NCI-H82 treated with DMSO at 0.1 percent for 48 hours (cell line): ENCODE measurements at regions not wholly inside any gene's neighbourhood (a gene's known extent, or its start where the extent isn't known, plus 50 kb on each side); places are given as distances from the start of the nearest gene placed in this dataset.

Experiments used
- DNase-seq: peaks from one replicate; lab custom pipeline; 2025; ENCODE audit not compliant: unreplicated experiment; lab: John Stamatoyannopoulos, UW

GRCh38 chr6:4466769-4467480 is 309.3 kb upstream of the CDYL start:
- no peak for DNase-seq

GRCh38 chr6:4466261-4466660 is 309.9 kb upstream of the CDYL start:
- DNase-seq = no peak

- DNase-seq = no peak
These were observed 311.6 kb upstream of the CDYL start for GRCh38 chr6:4464638-4465037.

- no peak for DNase-seq
These were observed 313.0 kb upstream of the CDYL start for GRCh38 chr6:4463236-4463635.

GRCh38 chr6:4460586-4461475 is 315.4 kb upstream of the CDYL start:
- DNase-seq = no peak

- no peak for DNase-seq
These were observed 316.2 kb upstream of the CDYL start for GRCh38 chr6:4459996-4460395.

- no peak for DNase-seq
These were observed 317.2 kb upstream of the CDYL start for GRCh38 chr6:4459032-4459431.

GRCh38 chr6:4451718-4452117 is 316.3 kb upstream of the ECI2 start:
- no peak for DNase-seq

- DNase-seq = no peak
These were observed 315.7 kb upstream of the ECI2 start for GRCh38 chr6:4451081-4451480.

- no peak for DNase-seq
These were observed 314.9 kb upstream of the ECI2 start for GRCh38 chr6:4450237-4450636.

GRCh38 chr6:4449409-4449808 is 314.0 kb upstream of the ECI2 start:
- DNase-seq = no peak

- no peak for DNase-seq
These were observed 313.5 kb upstream of the ECI2 start for GRCh38 chr6:4448841-4449240.

- DNase-seq = no peak
These were observed 312.4 kb upstream of the ECI2 start for GRCh38 chr6:4447639-4448330.

- DNase-seq = no peak
These were observed 311.6 kb upstream of the ECI2 start for GRCh38 chr6:4446982-4447381.

GRCh38 chr6:4441981-4442434 is 306.6 kb upstream of the ECI2 start:
- DNase-seq = no peak

- DNase-seq = no peak
These were observed 303.8 kb upstream of the ECI2 start for GRCh38 chr6:4439159-4439558.

GRCh38 chr6:4437342-4437741 is 302.0 kb upstream of the ECI2 start:
- no peak for DNase-seq

GRCh38 chr6:4435981-4436445 is 300.6 kb upstream of the ECI2 start:
- DNase-seq = no peak

GRCh38 chr6:4434655-4435054 is 299.3 kb upstream of the ECI2 start:
- DNase-seq = no peak

GRCh38 chr6:4433199-4433598 is 297.8 kb upstream of the ECI2 start:
- no peak for DNase-seq

GRCh38 chr6:4426968-4427367 is 291.6 kb upstream of the ECI2 start:
- no peak for DNase-seq

- DNase-seq = no peak
These were observed 286.5 kb upstream of the ECI2 start for GRCh38 chr6:4421837-4422236.
